ENCODE measurements at regions not wholly inside any gene's neighbourhood (a gene's known extent, or its start where the extent isn't known, plus 50 kb on each side); places are given as distances from the start of the nearest gene placed in this dataset.

DNA sequence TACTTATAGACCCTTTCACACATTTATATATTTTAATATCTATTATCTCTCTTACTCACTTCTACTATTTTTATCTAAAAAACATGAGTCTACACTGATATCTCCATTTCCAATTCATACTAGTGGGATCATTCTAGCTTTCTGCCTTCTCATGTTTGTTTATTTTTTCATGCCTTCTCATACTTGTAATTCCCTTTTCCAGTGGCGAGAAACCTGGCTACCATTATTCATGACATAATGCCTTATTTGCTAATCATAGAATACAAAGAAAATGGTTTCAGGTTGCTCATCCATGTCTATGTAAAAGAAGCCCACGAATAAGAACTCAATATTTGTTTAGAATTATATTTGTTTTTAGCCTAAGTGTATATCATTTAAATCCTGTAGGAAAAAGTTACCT, 232.7 kb upstream of the ACTBL2 start:
- TF ChIP-seq, protein P1, sequence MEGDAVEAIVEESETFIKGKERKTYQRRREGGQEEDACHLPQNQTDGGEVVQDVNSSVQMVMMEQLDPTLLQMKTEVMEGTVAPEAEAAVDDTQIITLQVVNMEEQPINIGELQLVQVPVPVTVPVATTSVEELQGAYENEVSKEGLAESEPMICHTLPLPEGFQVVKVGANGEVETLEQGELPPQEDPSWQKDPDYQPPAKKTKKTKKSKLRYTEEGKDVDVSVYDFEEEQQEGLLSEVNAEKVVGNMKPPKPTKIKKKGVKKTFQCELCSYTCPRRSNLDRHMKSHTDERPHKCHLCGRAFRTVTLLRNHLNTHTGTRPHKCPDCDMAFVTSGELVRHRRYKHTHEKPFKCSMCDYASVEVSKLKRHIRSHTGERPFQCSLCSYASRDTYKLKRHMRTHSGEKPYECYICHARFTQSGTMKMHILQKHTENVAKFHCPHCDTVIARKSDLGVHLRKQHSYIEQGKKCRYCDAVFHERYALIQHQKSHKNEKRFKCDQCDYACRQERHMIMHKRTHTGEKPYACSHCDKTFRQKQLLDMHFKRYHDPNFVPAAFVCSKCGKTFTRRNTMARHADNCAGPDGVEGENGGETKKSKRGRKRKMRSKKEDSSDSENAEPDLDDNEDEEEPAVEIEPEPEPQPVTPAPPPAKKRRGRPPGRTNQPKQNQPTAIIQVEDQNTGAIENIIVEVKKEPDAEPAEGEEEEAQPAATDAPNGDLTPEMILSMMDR (conservative IDR thresholded peaks at IDR 0.05; ENCODE audit: low read depth, low read length), result no peak
- TF ChIP-seq EZH2 (IDR thresholded peaks at IDR 0.05; ENCODE audit: borderline replicate concordance, low read depth, low read length, poor library complexity, severe bottlenecking), result no peak
